Ovary (tissue), 7 donors: ENCODE measurements at regions not wholly inside any gene's neighbourhood (a gene's known extent, or its start where the extent isn't known, plus 50 kb on each side); places are given as distances from the start of the nearest gene placed in this dataset.

Experiments
- DNase-seq, 5 donors: peaks; one replicate each; pipeline ENCODE4 v3.0.0-alpha.2; 2019 to 2020
- H3K27ac ChIP-seq, 2 donors: fragments of 200-600 bp; one replicate each; pipeline versions ENCODE4 v1.5.1 to v1.8.0; 2019 to 2022
- H3K27me3 ChIP-seq: fragments of 200-600 bp; one replicate; pipeline ENCODE4 v1.8.0; 2022
- H3K36me3 ChIP-seq: fragments of 200-600 bp; sonication (generic); one replicate; pipeline ENCODE4 v1.5.1; 2019
- H3K4me1 ChIP-seq: one replicate; pipeline ENCODE4 v1.8.1; 2013; ENCODE audit warnings: mild to moderate bottlenecking, moderate library complexity; ENCODE audit not compliant: insufficient read depth
- H3K4me3 ChIP-seq: fragments of 200-600 bp; sonication (generic); one replicate; pipeline ENCODE4 v1.5.1; 2017
- H3K9me3 ChIP-seq, 2 donors: fragments of 200-600 bp in 1 of 2; sonication (generic) in 1 of 2; one replicate each; pipeline versions ENCODE4 v1.5.1 to v1.8.1; 2013 to 2019; ENCODE audit warnings: mild to moderate bottlenecking in 1 of 2, moderate library complexity in 1 of 2
- EP300 ChIP-seq: sonication (generic); formaldehyde crosslinking; IDR thresholded peaks from one replicate; pipeline ENCODE4 v1.6.1; 2017; ENCODE audit warnings: antibody characterized with exemption
- POLR2A ChIP-seq: fragments of 450-650 bp; IDR thresholded peaks from one replicate; pipeline ENCODE4 v1.6.1; 2017; ENCODE audit warnings: antibody characterized with exemption, mild to moderate bottlenecking, moderate library complexity
- WGBS, 3 donors: extraction: QIAGEN DNeasy Blood & Tissue Kit in 1 of 3; methylation state at CpG; one replicate each; pipeline versions ENCODE4 v1.1.5 to v1.1.7; 2013 to 2017; 5-methylcytosine and 5-hydroxymethylcytosine counted together
- intact Hi-C, 4 donors: fragments of 100-400 bp; cut with DNase I; formaldehyde crosslinking; loops; one replicate each; pipeline versions ENCODE4 v1.11.0 to v1.15.1; 2022 to 2023
- TF ChIP-seq, protein P1 (sequence below), 3 donors: fragments of 450-650 bp in 2 of 3; fragments of 200-600 bp in 1 of 3; IDR thresholded peaks; one replicate each; pipeline versions ENCODE4 v1.5.1 to v1.8.0; 2016 to 2022; ENCODE audit warnings: antibody characterized with exemption in 3 of 3, mild to moderate bottlenecking in 1 of 3
- donor health status: DM: no; HTN: no; CAD: no; lungs with moderate emphysema.
- donor health status: DM: no; HTN: no; CAD: no.
- donor health status: Bipolar disorder and iron deficiency.
- donor health status: DM: no; HTN: no; CAD: no.
- donor health status: DM: yes; HTN: yes; CAD: no.

GRCh38 chr13:44140146-44140545, 233.5 kb upstream of the SERP2 start:
- Histone ChIP-seq H3K36me3 (no peaks in the 10 kb centered on the region), H3K4me1 (peaks cover 7% of the 10 kb centered on the region), H3K9me3 (no peaks in the 10 kb centered on the region), H3K27ac (no peak overlapping the region), H3K27me3 (no peaks in the 10 kb centered on the region), H3K4me3 (no peak overlapping the region)
- TF ChIP-seq, protein P1, sequence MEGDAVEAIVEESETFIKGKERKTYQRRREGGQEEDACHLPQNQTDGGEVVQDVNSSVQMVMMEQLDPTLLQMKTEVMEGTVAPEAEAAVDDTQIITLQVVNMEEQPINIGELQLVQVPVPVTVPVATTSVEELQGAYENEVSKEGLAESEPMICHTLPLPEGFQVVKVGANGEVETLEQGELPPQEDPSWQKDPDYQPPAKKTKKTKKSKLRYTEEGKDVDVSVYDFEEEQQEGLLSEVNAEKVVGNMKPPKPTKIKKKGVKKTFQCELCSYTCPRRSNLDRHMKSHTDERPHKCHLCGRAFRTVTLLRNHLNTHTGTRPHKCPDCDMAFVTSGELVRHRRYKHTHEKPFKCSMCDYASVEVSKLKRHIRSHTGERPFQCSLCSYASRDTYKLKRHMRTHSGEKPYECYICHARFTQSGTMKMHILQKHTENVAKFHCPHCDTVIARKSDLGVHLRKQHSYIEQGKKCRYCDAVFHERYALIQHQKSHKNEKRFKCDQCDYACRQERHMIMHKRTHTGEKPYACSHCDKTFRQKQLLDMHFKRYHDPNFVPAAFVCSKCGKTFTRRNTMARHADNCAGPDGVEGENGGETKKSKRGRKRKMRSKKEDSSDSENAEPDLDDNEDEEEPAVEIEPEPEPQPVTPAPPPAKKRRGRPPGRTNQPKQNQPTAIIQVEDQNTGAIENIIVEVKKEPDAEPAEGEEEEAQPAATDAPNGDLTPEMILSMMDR (IDR thresholded peaks at IDR 0.05) = no peak
- TF ChIP-seq EP300 (no peak), POLR2A (no peak)
- intact Hi-C loops = loop anchor here in 2 of 4 donors (5.0 to 10.0 kb wide), 3 partner anchors 95 to 297 kb away; no protein-coding TSS in a partner anchor
- 76 to 78% (median 78%) methylated on average over 7 of the region's 7 CpGs for WGBS, 3 donors
- no peak for DNase-seq

DNA sequence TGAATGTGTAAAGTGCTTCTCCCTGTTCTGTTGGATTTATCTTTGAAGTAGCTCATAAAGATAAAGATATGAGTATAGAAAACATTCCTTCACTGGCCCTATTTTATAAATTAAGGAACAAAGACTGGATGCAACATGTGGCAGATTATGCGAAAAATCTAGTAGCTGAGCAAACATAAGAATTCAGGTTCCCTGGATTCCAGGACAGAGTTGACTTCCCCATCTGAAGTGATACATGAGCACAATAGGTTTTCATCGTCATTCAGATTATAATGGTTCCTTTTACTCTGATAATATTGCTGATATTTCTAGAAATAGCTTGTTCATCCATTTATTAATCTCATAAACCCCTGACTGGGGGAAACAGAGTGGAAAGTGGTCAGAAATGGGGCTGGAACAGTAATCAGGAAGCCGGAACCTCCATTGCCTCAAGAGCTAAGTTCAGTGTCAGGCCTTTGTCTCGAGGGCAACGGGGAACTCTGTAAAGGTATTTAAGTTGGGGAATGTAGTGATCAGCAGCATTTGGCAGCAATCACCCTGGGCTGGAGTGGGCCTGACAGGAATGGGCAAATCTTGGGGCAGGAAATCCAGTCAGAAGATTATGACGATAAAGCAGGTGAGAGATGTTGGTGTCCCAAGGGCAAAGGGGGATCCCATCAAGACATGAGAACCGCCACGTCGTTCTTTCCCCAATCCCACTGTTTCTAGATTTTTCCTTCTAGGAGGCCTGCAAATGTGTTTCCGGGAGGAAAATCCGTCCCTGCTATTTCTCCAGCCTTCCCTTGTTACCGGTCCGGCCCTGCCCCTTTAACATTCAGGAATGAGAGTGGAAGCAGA, 232.5 kb upstream of the SERP2 start:
- Histone ChIP-seq H3K27ac (peak overlapping the region; percentile 77 to 83), H3K36me3 (no peaks in the 10 kb centered on the region), H3K4me3 (peak overlapping the region; percentile 67), H3K4me1 (peaks cover 7% of the 10 kb centered on the region), H3K9me3 (no peaks in the 10 kb centered on the region), H3K27me3 (no peaks in the 10 kb centered on the region)
- TF ChIP-seq EP300 = no peak
- no peak for TF ChIP-seq POLR2A
- TF ChIP-seq, protein P1 (IDR thresholded peaks at IDR 0.05) = no peak
- intact Hi-C loops = loop anchor here in 2 of 4 donors (5.0 to 10.0 kb wide), 3 partner anchors 94 to 296 kb away; no protein-coding TSS in a partner anchor
- peak in 2 of 5 donors; percentile 22 to 40 for DNase-seq
- 45 to 47% (median 45%) methylated on average over 13 of the region's 13 CpGs for WGBS, 3 donors

DNA sequence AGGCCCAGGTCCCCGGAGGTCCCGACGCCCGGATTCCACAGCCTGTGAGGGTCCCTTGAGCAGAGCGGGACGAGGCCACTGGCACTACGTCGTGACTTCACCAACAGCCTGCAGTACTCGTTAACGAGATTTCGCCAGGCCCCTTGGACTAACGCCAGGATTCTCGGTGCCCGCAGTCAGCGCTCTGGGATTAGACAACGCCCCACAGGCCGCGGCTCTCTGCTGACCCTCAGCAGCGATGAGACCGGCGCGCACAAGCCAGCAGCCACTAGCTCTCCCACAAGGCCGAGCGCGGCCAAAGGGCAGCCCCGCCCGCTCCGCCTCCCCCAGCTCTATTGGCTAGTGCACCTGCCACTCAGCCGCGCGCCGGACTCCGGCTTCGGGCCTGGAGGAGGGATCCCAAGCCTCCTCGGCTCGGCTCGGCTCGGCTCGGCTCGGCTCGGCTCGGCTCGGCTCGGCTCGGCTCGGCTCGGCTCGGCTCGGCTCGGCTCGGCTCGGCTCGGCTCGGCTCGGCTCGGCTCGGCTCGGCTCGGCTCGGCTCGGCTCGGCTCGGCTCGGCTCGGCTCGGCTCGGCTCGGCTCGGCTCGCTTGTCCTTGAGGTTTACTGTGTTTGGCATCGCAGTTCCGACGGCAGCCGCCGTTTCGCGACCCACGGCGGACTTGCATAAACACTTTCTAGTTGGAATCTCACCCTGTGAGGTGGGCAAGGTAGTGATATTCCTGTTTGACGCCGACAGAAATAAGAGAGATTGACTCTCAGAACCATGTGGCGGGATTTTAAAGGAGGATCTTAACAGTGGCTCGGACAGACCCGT, 231.7 kb upstream of the SERP2 start:
- no peaks in the 10 kb centered on the region for H3K9me3 ChIP-seq
- H3K4me1 ChIP-seq = peaks cover 7% of the 10 kb centered on the region
- TF ChIP-seq POLR2A = peak; percentile 95
- no peak for TF ChIP-seq EP300
- TF ChIP-seq, protein P1 (IDR thresholded peaks at IDR 0.05) = peak in 2 of 3 donors; percentile 44 to 58
- no peaks in the 10 kb centered on the region for H3K27me3 ChIP-seq
- peak; percentile 98 to 100 (median 99) for DNase-seq
- intact Hi-C loops = loop anchor here in 2 of 4 donors (5.0 to 10.0 kb wide), 3 partner anchors 93 to 295 kb away; no protein-coding TSS in a partner anchor
- H3K36me3 ChIP-seq = no peaks in the 10 kb centered on the region
- 0 to 1% (median 1%) methylated on average over 50 to 81 of the region's 84 CpGs for WGBS, 3 donors
- peak overlapping the region; percentile 67 for H3K4me3 ChIP-seq
- peak overlapping the region; percentile 77 to 83 for H3K27ac ChIP-seq

DNA sequence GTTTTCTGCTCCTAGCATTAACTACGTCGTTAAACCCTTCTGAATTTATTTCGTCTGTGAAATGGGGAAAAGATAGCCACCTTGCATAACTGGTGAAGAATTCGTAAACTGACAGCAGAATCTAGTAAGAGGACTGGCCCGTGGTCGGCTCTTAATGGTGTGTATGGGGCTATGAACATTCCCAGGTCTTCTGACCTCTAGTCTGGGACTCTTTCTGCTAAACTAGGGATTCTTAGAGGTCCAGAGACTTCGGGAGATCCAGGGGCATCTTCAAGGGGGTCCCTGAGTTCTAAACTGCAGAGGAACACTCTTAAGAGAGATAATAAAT, 231.1 kb upstream of the SERP2 start:
- TF ChIP-seq EP300 (no peak), POLR2A (no peak)
- TF ChIP-seq, protein P1 (IDR thresholded peaks at IDR 0.05) = no peak
- H3K36me3 ChIP-seq = no peaks in the 10 kb centered on the region
- peak overlapping the region; percentile 53 for H3K4me3 ChIP-seq
- H3K27me3 ChIP-seq = no peaks in the 10 kb centered on the region
- DNase-seq = no peak
- H3K4me1 ChIP-seq = peaks cover 7% of the 10 kb centered on the region
- H3K9me3 ChIP-seq = no peaks in the 10 kb centered on the region
- intact Hi-C loops = loop anchor here in 2 of 4 donors (5.0 to 10.0 kb wide), 3 partner anchors 92 to 295 kb away; no protein-coding TSS in a partner anchor
- peak overlapping the region in 1 of 2 donors; percentile 68 for H3K27ac ChIP-seq
- 4 to 11% (median 4%) methylated on average over 7 of the region's 7 CpGs for WGBS, 3 donors
